DOHH2 (cell line): ENCODE measurements at regions not wholly inside any gene's neighbourhood (a gene's known extent, or its start where the extent isn't known, plus 50 kb on each side); places are given as distances from the start of the nearest gene placed in this dataset.
"Not testable (repeated sequence)": the region's sequence is repeated elsewhere in the genome, so short reads cannot be mapped to it uniquely, and the experiment has no call there.

Experiments used
- H3F3A ChIP-seq: fragments of 200-600 bp; sonication (generic), shearing (Covaris generic); 2 replicates; pipeline ENCODE4 v1.6.0; 2016; ENCODE audit warnings: antibody characterized with exemption, mild to moderate bottlenecking; ENCODE audit not compliant: control insufficient read depth, insufficient read depth
- H3K27ac ChIP-seq: fragments of 200-600 bp; sonication (generic); 2 replicates; pipeline ENCODE4 v1.5.1; 2014; ENCODE audit warnings: low read depth, mild to moderate bottlenecking, low read length, moderate library complexity
- H3K27me3 ChIP-seq: fragments of 200-600 bp; sonication (generic); 2 replicates; pipeline ENCODE4 v1.6.1; 2014; ENCODE audit warnings: mild to moderate bottlenecking, low read length, mixed read lengths; ENCODE audit not compliant: control insufficient read depth
- H3K36me3 ChIP-seq: fragments of 200-600 bp; sonication (generic); 2 replicates; pipeline ENCODE4 v1.6.1; 2014; ENCODE audit warnings: mild to moderate bottlenecking, low read length, moderate library complexity, mixed read lengths; ENCODE audit not compliant: control insufficient read depth
- H3K4me1 ChIP-seq: fragments of 200-600 bp; sonication (generic); 2 replicates; pipeline ENCODE4 v1.6.1; 2014; ENCODE audit warnings: mild to moderate bottlenecking, low read length, mixed read lengths; ENCODE audit not compliant: control insufficient read depth
- H3K4me2 ChIP-seq: fragments of 200-600 bp; sonication (generic); 2 replicates; pipeline ENCODE4 v1.6.0; 2014; ENCODE audit warnings: mild to moderate bottlenecking, low read length, moderate library complexity
- H3K4me3 ChIP-seq: fragments of 200-600 bp; sonication (generic); 2 replicates; pipeline ENCODE4 v1.5.1; 2014; ENCODE audit warnings: mild to moderate bottlenecking, low read length, mixed read lengths
- H3K79me2 ChIP-seq: fragments of 200-600 bp; sonication (generic); 2 replicates; pipeline ENCODE4 v1.6.1; 2014; ENCODE audit warnings: mild to moderate bottlenecking, low read length, mixed read lengths; ENCODE audit not compliant: control insufficient read depth
- H3K9me2 ChIP-seq: fragments of 200-600 bp; sonication (generic); replicated peaks from 2 replicates; pipeline ENCODE4 v1.6.1; 2014; ENCODE audit warnings: mild to moderate bottlenecking, low read length, mixed read lengths; ENCODE audit not compliant: control insufficient read depth
- H3K9me3 ChIP-seq: fragments of 200-600 bp; sonication (generic); 2 replicates; pipeline ENCODE4 v1.6.1; 2014; ENCODE audit warnings: antibody characterized with exemption, low read length, mixed read lengths; ENCODE audit not compliant: control insufficient read depth, insufficient read depth
- H4K20me1 ChIP-seq: fragments of 200-600 bp; sonication (generic); 2 replicates; pipeline ENCODE4 v1.6.0; 2014; ENCODE audit warnings: low read depth, mild to moderate bottlenecking, antibody characterized with exemption, low read length, moderate library complexity; ENCODE audit not compliant: control insufficient read depth, insufficient read depth
- EZH2phosphoT487 ChIP-seq: fragments of 200-600 bp; sonication (generic); IDR thresholded peaks from 2 replicates; pipeline ENCODE4 v1.6.1; 2017; ENCODE audit warnings: borderline replicate concordance, mild to moderate bottlenecking, antibody characterized with exemption, low read length, moderate library complexity, mixed read lengths
- TF ChIP-seq, protein P1 (sequence below): fragments of 200-600 bp; sonication (generic); IDR thresholded peaks from one replicate; pipeline ENCODE4 v1.5.1; 2014; ENCODE audit warnings: antibody characterized with exemption, mild to moderate bottlenecking, low read depth, low read length; ENCODE audit not compliant: poor library complexity, severe bottlenecking

- no peak overlapping the region for H3K4me2 ChIP-seq
- no peaks in the 10 kb centered on the region for H3K9me2 ChIP-seq
- no peaks in the 10 kb centered on the region for H3K9me3 ChIP-seq
- H4K20me1 ChIP-seq = no peaks in the 10 kb centered on the region
- H3F3A ChIP-seq = no peaks in the 10 kb centered on the region; the same call in 1 of the 2 replicates
- no peaks in the 10 kb centered on the region for H3K79me2 ChIP-seq
- H3K27me3 ChIP-seq = no peaks in the 10 kb centered on the region
- no peak overlapping the region for H3K4me3 ChIP-seq
- no peak for TF ChIP-seq EZH2phosphoT487
- TF ChIP-seq, protein P1, sequence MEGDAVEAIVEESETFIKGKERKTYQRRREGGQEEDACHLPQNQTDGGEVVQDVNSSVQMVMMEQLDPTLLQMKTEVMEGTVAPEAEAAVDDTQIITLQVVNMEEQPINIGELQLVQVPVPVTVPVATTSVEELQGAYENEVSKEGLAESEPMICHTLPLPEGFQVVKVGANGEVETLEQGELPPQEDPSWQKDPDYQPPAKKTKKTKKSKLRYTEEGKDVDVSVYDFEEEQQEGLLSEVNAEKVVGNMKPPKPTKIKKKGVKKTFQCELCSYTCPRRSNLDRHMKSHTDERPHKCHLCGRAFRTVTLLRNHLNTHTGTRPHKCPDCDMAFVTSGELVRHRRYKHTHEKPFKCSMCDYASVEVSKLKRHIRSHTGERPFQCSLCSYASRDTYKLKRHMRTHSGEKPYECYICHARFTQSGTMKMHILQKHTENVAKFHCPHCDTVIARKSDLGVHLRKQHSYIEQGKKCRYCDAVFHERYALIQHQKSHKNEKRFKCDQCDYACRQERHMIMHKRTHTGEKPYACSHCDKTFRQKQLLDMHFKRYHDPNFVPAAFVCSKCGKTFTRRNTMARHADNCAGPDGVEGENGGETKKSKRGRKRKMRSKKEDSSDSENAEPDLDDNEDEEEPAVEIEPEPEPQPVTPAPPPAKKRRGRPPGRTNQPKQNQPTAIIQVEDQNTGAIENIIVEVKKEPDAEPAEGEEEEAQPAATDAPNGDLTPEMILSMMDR = no peak
- H3K4me1 ChIP-seq = no peaks in the 10 kb centered on the region
- H3K27ac ChIP-seq = no peak overlapping the region
- H3K36me3 ChIP-seq = no peaks in the 10 kb centered on the region
These were observed 341.3 kb upstream of the TMPRSS15 start for GRCh38 chr21:18744840-18745239.

GRCh38 chr21:18752894-18753293 lies 349.3 kb upstream of the TMPRSS15 start:
- not testable (repeated sequence) for H3K9me2 ChIP-seq, H3K79me2 ChIP-seq, H3K4me3 ChIP-seq, H3F3A ChIP-seq, H3K4me2 ChIP-seq, H4K20me1 ChIP-seq, H3K27me3 ChIP-seq, H3K36me3 ChIP-seq, H3K4me1 ChIP-seq, H3K27ac ChIP-seq, H3K9me3 ChIP-seq

DNA sequence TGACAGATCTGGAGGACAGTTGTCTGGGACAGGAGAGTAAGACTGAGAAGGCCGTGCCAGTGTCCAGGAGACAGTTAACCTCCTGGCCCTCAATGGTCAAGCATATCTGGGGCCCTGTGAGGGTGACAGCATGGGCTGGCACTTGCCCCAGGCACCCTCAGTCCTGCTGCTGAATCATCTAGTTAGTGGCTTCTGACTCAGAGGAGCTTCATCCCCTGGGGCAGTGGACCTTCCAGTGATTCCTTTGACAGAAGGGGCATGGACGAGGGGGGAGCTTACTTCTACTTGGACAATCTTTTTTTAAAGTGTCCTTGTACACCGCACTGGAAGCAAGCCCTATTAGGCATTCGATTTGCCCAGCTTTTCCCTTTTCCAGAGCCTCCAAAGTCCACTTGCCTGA lies 352.7 kb upstream of the TMPRSS15 start:
- H3K27ac ChIP-seq, H3K9me2 ChIP-seq, H4K20me1 ChIP-seq, H3K4me2 ChIP-seq, H3F3A ChIP-seq, H3K27me3 ChIP-seq, H3K79me2 ChIP-seq, H3K4me1 ChIP-seq, H3K36me3 ChIP-seq, H3K4me3 ChIP-seq, H3K9me3 ChIP-seq: not testable (repeated sequence)

DNA sequence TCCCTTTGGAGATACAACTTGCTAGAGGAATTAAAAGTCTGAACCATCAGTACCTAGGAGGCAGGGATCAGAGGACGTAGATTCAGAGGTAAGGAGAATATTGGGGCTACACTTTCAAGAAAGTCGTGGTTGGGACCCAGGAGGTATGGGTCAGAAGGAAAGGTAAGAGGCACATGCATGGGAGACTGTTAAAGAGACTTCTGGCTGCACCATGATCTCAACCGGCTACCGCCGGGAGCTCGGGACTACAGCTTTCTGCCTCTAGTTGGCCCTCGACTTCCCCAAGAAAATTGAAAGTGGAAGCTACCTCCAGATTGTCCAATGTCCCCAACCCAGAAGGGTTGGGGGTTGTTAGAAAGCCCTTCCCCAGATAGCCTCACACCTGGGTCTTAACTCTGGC lies 355.7 kb upstream of the TMPRSS15 start:
- Histone ChIP-seq H3K27ac (no peak overlapping the region), H3K4me3 (no peak overlapping the region), H3K79me2 (no peaks in the 10 kb centered on the region), H3K4me1 (no peaks in the 10 kb centered on the region), H3K4me2 (no peak overlapping the region), H3K36me3 (no peaks in the 10 kb centered on the region), H3F3A (no peaks in the 10 kb centered on the region), H3K27me3 (no peaks in the 10 kb centered on the region), H3K9me2 (no peaks in the 10 kb centered on the region), H4K20me1 (no peaks in the 10 kb centered on the region), H3K9me3 (no peaks in the 10 kb centered on the region)
- TF ChIP-seq, protein P1 = no peak
- TF ChIP-seq EZH2phosphoT487 = no peak
